Spleen (tissue), 7 donors: ENCODE measurements at regions not wholly inside any gene's neighbourhood (a gene's known extent, or its start where the extent isn't known, plus 50 kb on each side); places are given as distances from the start of the nearest gene placed in this dataset.

Experiments used
- POLR2A ChIP-seq, 3 donors: fragments of 450-650 bp; IDR thresholded peaks; one replicate each; pipeline ENCODE4 v1.5.1; 2017; ENCODE audit warnings: antibody characterized with exemption in 3 of 3, mild to moderate bottlenecking in 1 of 3
- POLR2AphosphoS5 ChIP-seq, 3 donors: sonication (generic); formaldehyde crosslinking; IDR thresholded peaks; one replicate each; pipeline ENCODE4 v1.5.1; 2017; ENCODE audit warnings: antibody characterized with exemption in 3 of 3
- TF ChIP-seq, protein P1 (sequence below), 11 experiments: fragments of 200-600 bp in 7 of 11; fragments of 450-650 bp in 4 of 11; sonication (generic) in 4 of 11; IDR thresholded peaks in 8 of 11; conservative IDR thresholded peaks in 3 of 11; 1 replicate in 7 of 11; 2 replicates in 4 of 11; pipeline versions ENCODE4 v1.4.0 to v1.8.0; 2016 to 2021; ENCODE audit warnings: antibody characterized with exemption in 11 of 11, inconsistent platforms in 4 of 11, mild to moderate bottlenecking in 1 of 11
- donor health status: DM: no; HTN: no; CAD: no; lungs with moderate emphysema.
- donor health status: DM: no; HTN: no; CAD: no.
- donor health status: DM: no; HTN: no; CAD: no.

DNA sequence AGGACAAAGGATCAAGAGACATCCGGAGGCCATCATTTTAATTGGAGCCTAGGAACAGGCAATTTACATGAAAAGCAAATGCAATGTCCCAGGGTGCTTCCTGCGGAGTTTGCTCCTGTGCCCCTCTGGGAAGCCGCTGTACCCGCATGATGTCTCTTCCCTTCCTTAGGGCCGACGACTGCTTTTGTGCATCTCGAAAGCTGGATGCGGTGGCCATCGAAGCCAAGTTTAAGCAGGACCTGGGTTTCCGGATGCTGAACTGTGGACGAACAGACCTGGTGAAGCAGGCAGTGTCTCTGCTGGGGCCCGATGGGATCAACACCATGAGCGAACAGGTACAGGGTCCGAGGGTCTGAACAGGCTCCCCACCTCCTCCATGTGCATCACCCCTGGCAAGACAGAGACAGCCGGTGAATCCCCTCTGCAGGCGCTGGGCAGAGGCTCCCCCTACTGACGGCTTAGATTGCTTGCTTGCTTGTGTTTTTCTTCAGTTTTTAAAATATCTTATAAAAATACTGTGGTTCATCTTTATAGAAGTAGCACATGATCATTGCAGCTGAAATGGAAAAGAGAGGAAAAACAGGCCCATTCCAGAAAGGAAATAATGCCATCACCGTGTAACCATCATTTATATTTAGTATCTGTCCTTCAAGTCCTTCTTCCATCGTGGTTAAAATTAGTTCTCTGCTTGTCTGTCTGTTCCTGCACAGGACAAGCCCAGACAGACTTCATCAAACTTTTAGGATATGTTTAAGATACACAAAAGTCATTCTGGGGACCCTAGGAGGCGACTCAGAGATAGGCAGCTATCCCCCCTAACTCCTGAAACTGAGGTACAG lies 75.4 kb upstream of the PWP1 start:
- TF ChIP-seq, protein P1, sequence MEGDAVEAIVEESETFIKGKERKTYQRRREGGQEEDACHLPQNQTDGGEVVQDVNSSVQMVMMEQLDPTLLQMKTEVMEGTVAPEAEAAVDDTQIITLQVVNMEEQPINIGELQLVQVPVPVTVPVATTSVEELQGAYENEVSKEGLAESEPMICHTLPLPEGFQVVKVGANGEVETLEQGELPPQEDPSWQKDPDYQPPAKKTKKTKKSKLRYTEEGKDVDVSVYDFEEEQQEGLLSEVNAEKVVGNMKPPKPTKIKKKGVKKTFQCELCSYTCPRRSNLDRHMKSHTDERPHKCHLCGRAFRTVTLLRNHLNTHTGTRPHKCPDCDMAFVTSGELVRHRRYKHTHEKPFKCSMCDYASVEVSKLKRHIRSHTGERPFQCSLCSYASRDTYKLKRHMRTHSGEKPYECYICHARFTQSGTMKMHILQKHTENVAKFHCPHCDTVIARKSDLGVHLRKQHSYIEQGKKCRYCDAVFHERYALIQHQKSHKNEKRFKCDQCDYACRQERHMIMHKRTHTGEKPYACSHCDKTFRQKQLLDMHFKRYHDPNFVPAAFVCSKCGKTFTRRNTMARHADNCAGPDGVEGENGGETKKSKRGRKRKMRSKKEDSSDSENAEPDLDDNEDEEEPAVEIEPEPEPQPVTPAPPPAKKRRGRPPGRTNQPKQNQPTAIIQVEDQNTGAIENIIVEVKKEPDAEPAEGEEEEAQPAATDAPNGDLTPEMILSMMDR (IDR thresholded peaks at IDR 0.05 in 8 of 11, conservative IDR thresholded peaks at IDR 0.05 in 3 of 11), result peak in 6 of 11 experiments; percentile 11 to 48 (median 30)
- TF ChIP-seq POLR2A (IDR thresholded peaks at IDR 0.05) (no peak), POLR2AphosphoS5 (IDR thresholded peaks at IDR 0.05) (no peak)
